ENCODE measurements at regions not wholly inside any gene's neighbourhood (a gene's known extent, or its start where the extent isn't known, plus 50 kb on each side); places are given as distances from the start of the nearest gene placed in this dataset.

- TF ChIP-seq POLR2A (IDR thresholded peaks at IDR 0.05; ENCODE audit: low read depth, low read length) (no peak), TAF1 (IDR thresholded peaks at IDR 0.05; ENCODE audit: borderline replicate concordance, low read depth, low read length) (no peak), POLR2AphosphoS5 (IDR thresholded peaks at IDR 0.05; ENCODE audit: low read depth, low read length) (no peak)
Measured at GRCh38 chr11:109112821-109113280, 309.1 kb upstream of the C11orf87 start.

All from GM12892 (cell line).